Type B pancreatic cell (in vitro differentiated cells): ENCODE measurements at regions not wholly inside any gene's neighbourhood (a gene's known extent, or its start where the extent isn't known, plus 50 kb on each side); places are given as distances from the start of the nearest gene placed in this dataset.

Experiments used
- DNase-seq: peaks from one replicate; pipeline ENCODE4 v3.0.0; 2021; ENCODE audit warnings: mixed read lengths; ENCODE audit not compliant: unreplicated experiment; ENCODE audit errors: extremely low spot score
- H3K27ac Mint-ChIP-seq: 2 replicates; pipeline ENCODE4 v1.8.0; 2021; ENCODE audit warnings: mild to moderate bottlenecking, mixed read lengths
- H3K27me3 Mint-ChIP-seq: 2 replicates; pipeline ENCODE4 v1.8.0; 2021; ENCODE audit warnings: mixed read lengths
- H3K36me3 Mint-ChIP-seq: 2 replicates; pipeline ENCODE4 v1.8.0; 2021; ENCODE audit warnings: mixed read lengths
- H3K4me1 Mint-ChIP-seq: one replicate; pipeline ENCODE4 v1.8.0; 2021; ENCODE audit warnings: mixed read lengths; ENCODE audit not compliant: unreplicated experiment
- H3K4me3 Mint-ChIP-seq: 2 replicates; pipeline ENCODE4 v1.8.0; 2021; ENCODE audit warnings: mild to moderate bottlenecking, mixed read lengths
- H3K9me3 Mint-ChIP-seq: 2 replicates; pipeline ENCODE4 v1.8.0; 2021; ENCODE audit warnings: mixed read lengths
- CTCF ChIP-seq: fragments of 200-600 bp; sonication (generic); conservative IDR thresholded peaks from 2 replicates; pipeline ENCODE4 v1.5.0; 2021; ENCODE audit warnings: antibody characterized with exemption, mild to moderate bottlenecking

DNA sequence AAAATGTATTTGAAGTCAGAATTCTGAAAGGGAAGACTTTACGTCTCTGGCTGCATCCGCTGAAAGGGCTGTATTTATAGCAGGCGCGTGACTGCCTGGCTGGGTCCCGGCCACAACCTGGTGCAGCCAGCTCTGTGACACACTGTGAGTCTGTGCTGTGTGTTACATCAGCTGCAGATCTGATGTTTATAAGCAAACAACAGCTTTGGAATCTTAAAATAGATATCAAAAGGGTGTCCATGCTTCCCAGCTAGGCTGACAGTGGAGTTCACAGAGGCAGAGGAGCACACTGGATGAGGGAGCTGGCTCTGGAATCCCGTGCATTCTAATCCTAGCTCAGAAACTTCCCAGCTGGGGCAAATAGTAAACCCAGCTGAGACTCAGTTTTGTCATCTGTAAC lies 433.4 kb upstream of the BRINP1 start:
- no peaks in the 10 kb centered on the region for H3K9me3 Mint-ChIP-seq
- H3K36me3 Mint-ChIP-seq: no peaks in the 10 kb centered on the region
- no peak for TF ChIP-seq CTCF
- peaks cover 4% of the 10 kb centered on the region for H3K27me3 Mint-ChIP-seq
- H3K27ac Mint-ChIP-seq: no peak overlapping the region
- no peak overlapping the region for H3K4me3 Mint-ChIP-seq
- H3K4me1 Mint-ChIP-seq: no peaks in the 10 kb centered on the region
- DNase-seq: no peak

GRCh38 chr9:119802133-119802532 lies 432.9 kb upstream of the BRINP1 start:
- peaks cover 4% of the 10 kb centered on the region for H3K27me3 Mint-ChIP-seq
- no peak for DNase-seq
- no peaks in the 10 kb centered on the region for H3K4me1 Mint-ChIP-seq
- no peak overlapping the region for H3K27ac Mint-ChIP-seq
- no peak for TF ChIP-seq CTCF
- no peaks in the 10 kb centered on the region for H3K9me3 Mint-ChIP-seq
- H3K4me3 Mint-ChIP-seq: no peak overlapping the region
- no peaks in the 10 kb centered on the region for H3K36me3 Mint-ChIP-seq

DNA sequence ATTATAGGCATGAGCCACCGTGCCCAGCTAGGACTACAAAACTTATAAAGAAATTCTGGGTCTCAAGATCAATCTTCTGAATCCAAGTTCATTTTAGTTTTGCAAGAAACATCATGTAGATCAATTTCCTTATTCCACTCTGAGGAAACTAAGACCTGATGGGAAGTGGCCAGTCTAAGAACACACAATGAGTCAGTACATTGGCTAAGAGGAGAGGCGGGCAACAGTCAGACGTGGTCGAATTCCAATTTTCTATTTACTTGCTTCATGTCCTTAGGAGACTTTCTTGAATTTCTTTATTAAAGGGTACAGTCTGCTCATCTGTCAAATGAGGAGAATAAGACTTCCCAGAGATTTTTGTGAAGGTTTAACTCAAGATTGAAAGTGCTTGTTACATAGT lies 432.1 kb upstream of the BRINP1 start:
- H3K9me3 Mint-ChIP-seq: no peaks in the 10 kb centered on the region
- H3K27me3 Mint-ChIP-seq: peaks cover 9% of the 10 kb centered on the region
- TF ChIP-seq CTCF: no peak
- no peak for DNase-seq
- no peaks in the 10 kb centered on the region for H3K4me1 Mint-ChIP-seq
- no peaks in the 10 kb centered on the region for H3K36me3 Mint-ChIP-seq
- no peak overlapping the region for H3K27ac Mint-ChIP-seq
- H3K4me3 Mint-ChIP-seq: no peak overlapping the region

DNA sequence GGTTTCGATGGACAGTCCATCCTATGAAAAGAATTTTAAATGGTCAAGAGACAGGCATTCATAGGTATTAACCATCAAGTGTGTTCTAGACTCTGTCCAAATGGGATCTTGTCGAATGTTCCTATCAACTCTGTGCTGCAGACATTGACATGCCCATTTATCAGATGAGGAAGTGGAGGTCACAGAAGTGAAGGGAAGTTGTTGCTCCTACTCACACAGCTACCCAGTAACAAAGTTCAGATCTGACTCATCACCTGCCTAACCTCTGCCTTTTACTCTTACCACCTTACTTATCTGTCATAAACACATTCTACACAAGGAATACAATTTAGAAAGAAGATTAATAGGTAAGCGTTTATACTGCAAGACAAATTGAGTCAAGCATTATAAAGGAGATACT lies 426.2 kb upstream of the BRINP1 start:
- no peak for DNase-seq
- Mint-ChIP-seq H3K36me3 (no peaks in the 10 kb centered on the region), H3K27me3 (peaks cover 11% of the 10 kb centered on the region), H3K9me3 (no peaks in the 10 kb centered on the region), H3K4me3 (no peak overlapping the region), H3K4me1 (no peaks in the 10 kb centered on the region), H3K27ac (no peak overlapping the region)
- no peak for TF ChIP-seq CTCF

DNA sequence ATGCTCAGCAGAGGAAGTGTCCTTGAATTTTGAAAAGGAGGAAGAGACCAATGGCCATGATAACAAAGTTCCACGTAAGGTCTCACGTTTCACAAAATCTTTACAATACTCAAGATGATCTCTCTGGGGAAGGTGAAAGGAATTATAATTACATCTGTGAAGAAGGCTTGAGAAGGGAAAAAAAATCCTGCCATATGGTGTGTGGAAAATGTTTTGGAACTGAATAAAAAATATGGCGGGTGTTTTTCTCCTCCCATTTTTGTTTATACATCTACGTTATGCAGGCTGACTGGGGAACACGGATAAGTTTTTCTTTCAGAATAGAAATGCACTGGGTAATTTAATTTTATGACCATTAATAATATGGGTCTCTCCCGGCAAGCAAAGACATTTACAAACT lies 425.6 kb upstream of the BRINP1 start:
- no peaks in the 10 kb centered on the region for H3K9me3 Mint-ChIP-seq
- peaks cover 11% of the 10 kb centered on the region for H3K27me3 Mint-ChIP-seq
- H3K36me3 Mint-ChIP-seq: no peaks in the 10 kb centered on the region
- no peak overlapping the region for H3K27ac Mint-ChIP-seq
- no peak overlapping the region for H3K4me3 Mint-ChIP-seq
- no peak for DNase-seq
- no peaks in the 10 kb centered on the region for H3K4me1 Mint-ChIP-seq
- no peak for TF ChIP-seq CTCF

- Mint-ChIP-seq H3K27ac (no peak overlapping the region), H3K4me3 (no peak overlapping the region), H3K4me1 (peaks cover 10% of the 10 kb centered on the region), H3K9me3 (no peaks in the 10 kb centered on the region), H3K27me3 (peaks cover 14% of the 10 kb centered on the region), H3K36me3 (no peaks in the 10 kb centered on the region)
- DNase-seq: no peak
- no peak for TF ChIP-seq CTCF
Measured at GRCh38 chr9:119793218-119793617, 424.0 kb upstream of the BRINP1 start.
